ENCODE measurements at regions not wholly inside any gene's neighbourhood (a gene's known extent, or its start where the extent isn't known, plus 50 kb on each side); places are given as distances from the start of the nearest gene placed in this dataset.
"Not testable (repeated sequence)": the region's sequence is repeated elsewhere in the genome, so short reads cannot be mapped to it uniquely, and the experiment has no call there.

DNA sequence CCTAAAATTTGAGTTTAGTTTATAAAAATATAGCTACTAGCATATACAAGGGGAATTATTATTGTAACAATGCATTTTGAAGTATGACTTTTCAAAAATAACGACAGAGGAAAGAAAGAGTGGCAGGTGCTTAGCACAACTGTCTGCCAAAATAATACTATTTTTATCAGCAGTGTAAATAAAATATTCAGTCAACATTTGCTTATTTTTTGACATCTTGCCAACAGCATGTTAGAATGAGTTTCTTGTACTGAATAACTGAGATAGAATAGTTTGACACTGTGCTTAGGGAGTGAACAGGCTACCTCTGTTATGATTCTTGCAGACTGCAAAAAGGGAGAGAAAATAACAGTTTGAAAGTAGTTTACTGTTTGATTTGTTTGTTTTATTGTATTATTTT, 909.8 kb downstream of the BRINP3 start:
- no peak for DNase-seq (ENCODE audit: low spot score)

- no peak for DNase-seq (ENCODE audit: low spot score)
Observed at GRCh38 chr1:189596197-189596596, 881.5 kb downstream of the BRINP3 start.

DNA sequence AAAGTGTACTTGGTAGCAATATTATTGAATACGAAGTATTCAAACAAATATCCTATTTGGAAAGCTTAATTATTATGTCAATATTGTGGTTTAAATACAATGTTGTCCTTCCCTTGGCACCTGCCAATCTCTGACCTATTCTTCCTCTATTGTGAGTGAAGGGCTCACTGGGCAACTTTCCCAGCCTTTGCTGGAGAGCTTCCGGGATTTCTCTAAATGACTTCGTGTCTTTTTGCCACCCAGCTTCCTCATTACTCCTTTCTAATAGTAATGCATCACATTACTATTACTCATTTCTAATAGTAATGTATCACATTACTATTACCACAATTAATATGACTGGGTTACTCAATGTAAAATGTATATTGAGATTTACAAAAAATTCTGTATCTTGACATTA, 880.6 kb downstream of the BRINP3 start:
- DNase-seq (ENCODE audit: low spot score): no peak

- DNase-seq (ENCODE audit: low spot score): no peak
Observed at GRCh38 chr1:189605226-189605625, 872.4 kb downstream of the BRINP3 start.

DNA sequence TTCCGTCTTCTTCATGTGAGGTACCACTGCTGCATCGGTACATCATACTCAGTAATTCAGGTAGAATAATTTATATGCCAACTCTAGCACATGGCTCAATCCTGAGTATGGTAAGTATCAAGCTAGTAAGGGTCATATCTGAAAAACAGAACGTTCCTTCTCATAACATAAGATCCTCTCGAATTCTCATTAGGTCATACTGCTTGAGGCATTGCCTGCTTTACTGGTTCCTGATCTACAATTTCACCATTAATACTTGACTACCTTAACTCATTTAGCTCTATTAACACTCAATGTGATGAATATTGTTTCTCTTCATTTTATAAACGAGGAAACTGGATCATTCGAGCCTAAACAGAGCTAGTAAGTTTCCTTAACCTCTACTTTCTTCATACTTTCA, 871.6 kb downstream of the BRINP3 start:
- DNase-seq (ENCODE audit: low spot score): no peak

DNA sequence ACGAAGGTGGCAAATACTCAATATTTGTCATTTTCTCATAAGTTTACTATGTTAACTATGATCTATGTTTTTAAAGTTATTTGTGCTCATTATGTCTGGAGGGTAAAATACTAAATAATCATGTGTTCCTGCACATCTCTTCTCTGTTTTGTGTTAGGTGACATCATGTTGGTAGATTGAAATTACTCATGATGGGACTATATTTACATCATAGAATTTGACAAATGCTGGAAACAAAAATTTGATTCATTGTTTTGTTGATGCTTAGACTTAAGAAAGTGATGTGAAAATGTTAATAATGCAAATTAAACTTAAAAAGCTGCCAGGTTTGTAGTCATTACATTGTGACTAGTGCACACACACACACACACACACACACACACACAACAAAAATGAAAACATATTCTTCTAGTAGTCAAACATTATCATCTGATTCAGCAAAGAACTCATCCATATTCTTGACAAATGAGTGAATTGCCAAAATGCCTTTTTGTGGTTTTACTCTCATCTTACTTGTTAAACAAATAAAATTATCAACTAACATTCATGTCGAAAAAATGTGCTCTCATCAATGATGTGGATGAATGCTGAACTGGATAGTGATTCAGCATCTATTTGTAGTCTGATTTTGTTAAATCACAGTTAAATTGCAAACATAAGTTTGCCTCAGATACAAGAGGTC, 870.7 kb downstream of the BRINP3 start:
- no peak for DNase-seq (ENCODE audit: low spot score)

DNA sequence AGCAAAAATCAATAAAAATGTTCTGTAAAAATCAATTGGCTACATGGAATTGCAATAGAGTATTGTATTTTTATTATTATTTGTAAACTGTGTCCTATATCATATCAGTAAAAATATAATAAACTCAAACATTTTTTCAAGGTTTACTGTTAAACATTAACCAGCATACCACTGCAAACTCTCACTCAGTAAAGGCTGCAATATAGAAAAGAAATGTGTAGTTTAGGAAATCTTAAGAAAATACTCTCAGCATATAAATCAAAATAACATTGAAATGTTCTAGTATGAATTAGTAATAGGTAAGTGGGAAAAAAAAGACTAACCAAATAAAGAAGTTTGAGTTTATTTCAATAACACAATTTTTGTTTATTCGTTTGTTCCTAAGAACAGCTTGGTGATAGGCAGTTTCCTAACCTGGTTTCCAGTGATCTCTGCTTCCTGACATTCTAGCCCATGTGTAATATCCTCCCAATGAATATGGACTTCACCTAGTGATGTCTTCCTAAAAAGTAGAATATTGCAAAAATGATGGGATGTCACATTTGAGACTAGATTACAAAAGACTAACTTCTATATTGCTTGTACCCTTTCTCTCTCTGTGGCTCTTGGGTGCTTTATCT, 870.1 kb downstream of the BRINP3 start:
- DNase-seq (ENCODE audit: low spot score): no peak

DNA sequence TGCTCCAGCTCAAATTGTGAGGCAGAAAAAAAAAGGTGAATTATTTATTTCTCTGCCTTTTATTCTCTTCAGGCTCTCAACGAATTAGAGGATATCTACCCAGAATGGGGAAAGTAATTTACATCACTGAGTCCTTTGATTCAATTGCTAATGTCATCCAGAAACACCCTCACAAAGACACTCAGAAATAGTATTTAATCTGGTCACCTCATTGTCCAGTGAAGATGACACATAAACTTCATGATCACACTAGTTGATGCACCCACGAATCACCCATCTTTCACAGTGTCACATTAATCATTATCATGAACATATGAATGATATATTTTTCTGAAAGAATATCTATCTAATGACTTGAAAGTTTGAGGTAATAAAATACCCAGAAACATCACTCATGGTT, 868.5 kb downstream of the BRINP3 start:
- DNase-seq (ENCODE audit: low spot score): no peak

DNA sequence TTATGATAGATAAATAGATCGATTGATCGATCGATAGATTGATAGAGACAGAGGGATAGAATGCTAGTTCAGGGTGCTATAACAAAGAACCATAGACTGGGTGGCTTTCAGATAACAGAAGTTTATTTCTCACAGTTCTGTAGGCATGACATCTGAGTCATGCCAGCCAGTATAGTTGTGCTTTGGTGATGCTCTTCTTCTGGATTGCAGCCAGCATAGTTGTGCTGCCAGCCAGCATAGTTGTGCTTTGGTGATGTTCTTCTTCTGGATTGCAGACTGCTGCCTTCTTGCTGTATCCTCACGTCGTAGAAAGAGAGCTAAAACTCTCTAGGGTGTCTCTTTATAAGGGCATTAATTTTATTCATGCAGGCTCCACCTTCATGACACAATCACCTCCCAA, 860.8 kb downstream of the BRINP3 start:
- no peak for DNase-seq (ENCODE audit: low spot score)

DNA sequence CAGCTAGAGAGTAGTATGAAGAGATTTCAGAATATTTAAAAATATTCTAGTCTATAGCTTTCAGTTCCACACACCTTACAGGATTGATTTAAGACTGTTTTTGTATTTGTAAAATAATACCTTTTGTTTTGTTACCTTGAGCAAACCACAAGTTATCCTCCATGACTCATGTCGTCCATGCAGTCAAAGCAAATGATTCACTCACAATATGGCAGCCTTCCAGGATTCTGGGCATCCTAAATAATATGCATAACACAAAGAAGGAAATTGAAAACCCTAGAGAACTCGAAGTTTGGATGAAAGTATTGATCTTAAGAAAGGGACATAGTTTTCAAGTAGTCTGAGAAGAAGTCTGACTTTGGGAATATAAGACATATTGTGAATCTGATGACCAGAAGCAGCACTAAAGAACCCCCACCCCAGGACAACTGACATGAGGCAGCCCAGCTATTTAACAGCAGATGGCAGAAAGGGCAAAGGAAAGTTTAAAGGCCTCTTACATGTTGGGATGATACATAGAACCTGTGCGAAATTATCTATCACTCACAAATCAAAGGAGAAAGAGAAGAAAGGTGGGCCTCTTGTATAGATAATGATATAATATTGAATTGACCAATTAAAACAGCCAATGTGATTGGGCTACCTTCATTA, 857.9 kb downstream of the BRINP3 start:
- peak; percentile 65 for DNase-seq (ENCODE audit: low spot score)

DNA sequence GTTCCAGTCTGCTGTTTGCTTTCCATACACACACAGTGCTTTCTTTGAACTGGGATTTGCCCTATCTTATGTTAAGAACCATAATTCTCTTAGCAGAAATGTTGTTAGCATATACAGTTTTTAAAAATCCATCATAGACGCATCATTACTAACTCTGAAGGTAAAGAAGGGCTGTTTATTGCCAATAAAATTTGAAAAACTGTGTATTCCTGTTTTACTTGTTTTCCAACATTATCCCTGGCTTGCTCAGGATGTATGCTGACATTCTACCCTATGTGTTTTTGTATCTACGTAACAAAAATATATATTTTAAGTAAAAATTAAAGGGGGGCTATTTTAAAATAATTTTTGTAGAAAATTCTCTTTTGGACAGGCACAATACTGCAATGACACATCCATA, 857.2 kb downstream of the BRINP3 start:
- no peak for DNase-seq (ENCODE audit: low spot score)

- DNase-seq (ENCODE audit: low spot score): no peak
Observed at GRCh38 chr1:189623336-189623735, 854.3 kb downstream of the BRINP3 start.

DNA sequence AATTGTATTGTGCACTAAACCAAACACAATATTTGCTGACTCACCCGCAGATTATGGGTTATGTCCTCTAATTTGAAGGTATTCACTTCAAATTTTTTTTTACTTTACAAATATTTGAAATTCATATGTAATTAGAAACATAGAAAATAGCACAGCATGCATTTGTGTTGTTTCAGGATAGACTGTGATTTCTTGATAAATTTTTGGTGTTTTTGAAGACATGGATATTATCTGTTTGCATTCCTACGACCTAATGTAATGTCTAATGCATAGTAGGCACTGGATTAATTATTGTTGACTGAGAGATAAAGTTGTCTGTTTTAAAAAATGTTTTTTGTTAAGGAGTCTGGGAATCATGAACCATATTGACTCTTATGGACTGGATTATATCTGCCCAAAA, 850.2 kb downstream of the BRINP3 start:
- no peak for DNase-seq (ENCODE audit: low spot score)

DNA sequence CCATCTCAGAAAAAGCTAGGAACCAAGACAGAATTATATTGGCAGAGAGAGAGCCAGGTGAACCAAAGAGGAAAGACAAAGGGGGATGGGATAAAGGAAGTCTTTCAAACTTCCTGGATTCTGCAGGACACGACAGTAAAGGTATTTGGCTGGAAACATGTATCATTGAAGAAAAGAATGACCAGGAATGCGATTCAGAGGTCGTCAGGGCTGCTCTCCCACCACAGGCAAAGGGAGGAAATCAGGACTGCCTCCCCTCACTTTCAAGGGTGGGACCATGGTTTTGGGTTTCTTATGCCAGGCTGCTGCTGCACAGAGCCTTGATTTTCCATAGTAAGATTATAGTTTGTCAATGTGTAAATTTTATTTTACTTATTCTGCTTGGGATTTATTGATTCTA, 848.8 kb downstream of the BRINP3 start:
- DNase-seq (ENCODE audit: low spot score): no peak

GRCh38 chr1:189633658-189634057, 844.0 kb downstream of the BRINP3 start:
- no peak for DNase-seq (ENCODE audit: low spot score)

DNA sequence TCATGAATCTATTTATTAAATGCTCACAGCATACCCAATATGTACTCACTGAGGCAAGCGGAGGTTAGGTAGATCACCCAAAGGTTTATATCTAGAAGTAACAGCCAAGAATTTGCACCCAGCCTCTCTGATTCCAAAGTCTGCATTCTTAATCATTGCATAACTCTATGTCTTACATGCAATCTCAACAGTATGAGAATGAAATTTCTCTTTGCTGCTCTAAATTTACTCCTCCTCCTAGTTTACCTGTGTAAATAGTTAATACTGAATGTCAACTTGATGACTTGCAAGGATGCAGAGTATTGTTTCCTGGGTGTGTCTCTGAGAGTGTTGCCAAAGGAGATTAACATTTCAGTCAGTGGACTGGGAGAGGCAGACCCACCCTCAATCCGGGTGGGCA, 840.6 kb downstream of the BRINP3 start:
- DNase-seq (ENCODE audit: low spot score): no peak

- DNase-seq (ENCODE audit: low spot score): not testable (repeated sequence)
Observed at GRCh38 chr1:189644156-189644555, 833.5 kb downstream of the BRINP3 start.

DNA sequence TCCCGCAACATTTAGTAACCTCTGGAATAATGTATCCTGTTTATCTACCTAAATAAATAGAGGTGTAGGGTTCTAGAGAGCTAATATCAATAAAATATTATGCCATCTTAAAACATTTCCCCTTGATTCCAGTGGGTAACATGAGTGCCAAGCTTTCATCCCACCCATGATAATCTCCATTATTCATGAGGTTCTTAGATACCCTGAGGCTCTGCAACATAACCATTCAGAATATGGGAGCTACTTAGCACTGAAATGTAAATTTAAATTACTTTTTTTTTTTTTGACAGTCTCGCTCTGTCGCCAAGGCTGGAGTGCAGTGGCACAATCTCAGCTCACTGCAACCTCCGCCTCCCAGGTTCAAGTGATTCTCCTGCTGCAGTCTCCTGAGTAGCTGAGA, 832.7 kb downstream of the BRINP3 start:
- DNase-seq (ENCODE audit: low spot score): no peak

DNA sequence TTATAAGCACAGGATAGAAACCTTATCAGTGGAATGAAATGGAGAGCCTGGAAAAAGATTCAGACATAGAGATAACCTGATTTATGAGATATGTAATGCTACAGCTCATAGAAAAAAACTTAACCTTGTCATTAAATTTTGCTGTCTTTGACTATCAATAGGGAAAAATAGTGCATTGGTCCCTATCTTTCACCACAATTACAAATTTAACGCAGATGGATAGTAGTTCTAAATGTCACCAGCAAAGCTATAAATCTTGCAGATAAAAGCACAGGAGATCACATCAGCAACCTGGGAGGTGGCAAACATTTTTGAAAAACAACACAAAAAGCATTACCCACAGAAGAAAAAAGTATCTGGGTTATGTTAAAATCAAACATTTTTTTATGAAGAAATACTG, 831.6 kb downstream of the BRINP3 start:
- no peak for DNase-seq (ENCODE audit: low spot score)

GRCh38 chr1:189654906-189655305, 822.8 kb downstream of the BRINP3 start:
- no peak for DNase-seq (ENCODE audit: low spot score)

DNA sequence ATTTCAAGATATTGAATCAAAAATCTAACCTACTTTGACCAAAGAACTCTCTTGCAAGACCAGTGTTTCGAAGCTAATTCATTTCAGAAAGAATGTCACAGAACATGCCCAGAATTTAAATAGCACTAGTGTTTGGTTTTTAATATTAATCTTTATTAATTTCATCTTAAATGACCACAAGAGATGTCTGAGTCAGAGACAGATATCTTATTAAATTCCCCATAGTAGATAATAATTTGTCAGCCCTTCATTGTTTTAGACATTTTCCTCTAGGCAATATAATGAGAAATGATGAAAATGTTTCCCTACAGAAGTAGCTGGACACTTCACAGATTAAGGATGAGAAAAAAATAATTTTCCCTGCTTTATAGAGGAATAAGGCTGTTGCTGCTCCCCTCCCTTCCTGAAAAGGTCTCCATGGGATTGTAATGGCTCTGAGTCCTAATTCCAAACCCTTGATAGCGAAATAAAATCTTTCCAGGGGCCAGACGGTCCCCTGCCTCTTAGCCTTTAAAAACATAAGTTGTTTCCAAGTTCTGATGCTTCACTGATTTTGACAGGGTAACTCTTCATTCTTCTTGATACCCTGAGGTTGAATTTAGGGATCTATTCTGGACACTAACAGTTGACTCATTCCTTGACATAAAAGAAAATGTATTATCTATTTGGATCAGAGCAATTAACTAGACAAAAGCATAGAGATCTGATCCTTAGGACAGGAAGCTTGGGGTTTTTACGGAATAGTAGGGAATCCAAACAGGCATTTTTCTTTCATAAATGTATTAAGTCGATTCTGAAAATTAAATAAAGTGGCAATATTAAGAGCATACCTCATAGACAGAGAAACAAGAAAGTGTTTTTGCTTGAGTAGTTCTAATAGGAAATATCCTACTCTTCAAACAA, 820.8 kb downstream of the BRINP3 start:
- DNase-seq (ENCODE audit: low spot score): no peak

DNA sequence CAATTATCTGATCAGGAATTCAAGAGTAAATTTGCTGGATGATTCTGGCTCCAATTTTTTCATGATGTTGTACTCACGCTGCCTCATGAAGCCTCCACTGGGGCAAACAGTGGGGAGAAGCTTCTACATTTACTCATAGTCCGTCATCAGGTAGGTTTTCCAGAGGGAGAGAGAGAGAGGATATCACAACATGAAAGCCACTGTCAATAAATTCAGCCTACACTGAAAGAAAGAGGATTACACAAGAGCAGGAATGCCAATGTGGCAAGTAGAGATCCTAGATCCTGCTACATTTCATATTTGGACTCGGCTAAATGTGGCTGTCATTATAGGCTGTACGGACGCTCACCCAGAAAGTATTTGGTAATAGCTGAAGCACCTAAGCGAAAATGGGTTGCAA, 819.9 kb downstream of the BRINP3 start:
- no peak for DNase-seq (ENCODE audit: low spot score)

GRCh38 chr1:189658381-189658780, 819.3 kb downstream of the BRINP3 start:
- no peak for DNase-seq (ENCODE audit: low spot score)

Data from LoVo (cell line).